OCI-LY7 (cell line): ENCODE measurements at regions not wholly inside any gene's neighbourhood (a gene's known extent, or its start where the extent isn't known, plus 50 kb on each side); places are given as distances from the start of the nearest gene placed in this dataset.

Experiments used
- BruUV-seq: library from RNA; stranded (reverse); fragments of 400-500 nt; replicated peaks from 2 replicates; lab custom pipeline; 2021; lab: Mats Ljungman, UMichigan
- CTCF ChIA-PET: fragments of 300-600 bp; sonication (Branson Sonifier 250); formaldehyde crosslinking; loops from one replicate; lab custom pipeline; 2022; ENCODE audit warnings: antibody characterized with exemption; ENCODE audit not compliant: unreplicated experiment; lab: Charles Lee
- POLR2A ChIA-PET: fragments of 300-600 bp; sonication (Branson Sonifier 250); formaldehyde crosslinking; loops from one replicate; lab custom pipeline; 2022; ENCODE audit warnings: antibody characterized with exemption; lab: Charles Lee
- DNase-seq: peaks from one replicate; pipeline ENCODE4 v3.0.0-alpha.2; 2015; ENCODE audit warnings: low spot score
- H2AFZ ChIP-seq: fragments of 200-600 bp; sonication (generic), shearing (Covaris generic); 2 replicates; pipeline ENCODE4 v1.6.1; 2014; ENCODE audit warnings: mild to moderate bottlenecking, antibody characterized with exemption, low read length, moderate library complexity
- H3K27ac ChIP-seq: fragments of 200-600 bp; sonication (generic); 2 replicates; pipeline ENCODE4 v1.5.1; 2014; ENCODE audit warnings: mixed run types, low read depth, mild to moderate bottlenecking, moderate library complexity, low read length, inconsistent platforms; ENCODE audit not compliant: poor library complexity, severe bottlenecking
- H3K36me3 ChIP-seq: fragments of 200-600 bp; sonication (generic); 2 replicates; pipeline ENCODE4 v1.6.1; 2014; ENCODE audit warnings: mild to moderate bottlenecking, antibody characterized with exemption, low read length, moderate library complexity, mixed read lengths; ENCODE audit not compliant: insufficient read depth
- H3K4me1 ChIP-seq: fragments of 200-600 bp; sonication (generic); 2 replicates; pipeline ENCODE4 v1.5.1; 2014; ENCODE audit warnings: mild to moderate bottlenecking, low read length; ENCODE audit not compliant: insufficient read depth, poor library complexity, severe bottlenecking
- H3K4me2 ChIP-seq: fragments of 200-600 bp; sonication (generic); 2 replicates; pipeline ENCODE4 v1.6.1; 2014; ENCODE audit warnings: mild to moderate bottlenecking, low read length
- H3K4me3 ChIP-seq: fragments of 200-600 bp; sonication (generic); 2 replicates; pipeline ENCODE4 v1.5.1; 2014; ENCODE audit warnings: mild to moderate bottlenecking, low read depth, low read length; ENCODE audit not compliant: poor library complexity, severe bottlenecking
- H3K79me2 ChIP-seq: fragments of 200-600 bp; sonication (generic); 2 replicates; pipeline ENCODE4 v1.6.1; 2016; ENCODE audit warnings: low read depth, mild to moderate bottlenecking, low read length, moderate library complexity, mixed read lengths; ENCODE audit not compliant: insufficient read depth
- H3K9me2 ChIP-seq: fragments of 200-600 bp; sonication (generic); 2 replicates; pipeline ENCODE4 v1.6.1; 2016; ENCODE audit warnings: mild to moderate bottlenecking, low read length, mixed read lengths; ENCODE audit not compliant: insufficient read depth
- H3K9me3 ChIP-seq: fragments of 200-600 bp; sonication (generic); 2 replicates; pipeline ENCODE4 v1.6.1; 2014; ENCODE audit warnings: mild to moderate bottlenecking, mixed run types, low read length, mixed read lengths
- H4K20me1 ChIP-seq: fragments of 200-600 bp; sonication (generic); 2 replicates; pipeline ENCODE4 v1.6.1; 2014; ENCODE audit warnings: mild to moderate bottlenecking, antibody characterized with exemption, low read length, moderate library complexity, mixed read lengths; ENCODE audit not compliant: insufficient read depth
- EZH2phosphoT487 ChIP-seq: fragments of 200-600 bp; sonication (generic); IDR thresholded peaks from 2 replicates; pipeline ENCODE4 v1.6.1; 2018; ENCODE audit warnings: low read depth, borderline replicate concordance, mild to moderate bottlenecking, mixed run types, antibody characterized with exemption, low read length, moderate library complexity, mixed read lengths
- intact Hi-C: fragments of 100-400 bp; cut with micrococcal nuclease; formaldehyde crosslinking; loops from one replicate; pipeline ENCODE4 v1.10.0; 2022; ENCODE audit not compliant: unreplicated experiment
- TF ChIP-seq, protein P1 (sequence below): fragments of 200-600 bp; sonication (generic); conservative IDR thresholded peaks from 2 replicates; pipeline ENCODE4 v1.5.1; 2014; ENCODE audit warnings: mild to moderate bottlenecking, antibody characterized with exemption, low read length, moderate library complexity, mixed read lengths

DNA sequence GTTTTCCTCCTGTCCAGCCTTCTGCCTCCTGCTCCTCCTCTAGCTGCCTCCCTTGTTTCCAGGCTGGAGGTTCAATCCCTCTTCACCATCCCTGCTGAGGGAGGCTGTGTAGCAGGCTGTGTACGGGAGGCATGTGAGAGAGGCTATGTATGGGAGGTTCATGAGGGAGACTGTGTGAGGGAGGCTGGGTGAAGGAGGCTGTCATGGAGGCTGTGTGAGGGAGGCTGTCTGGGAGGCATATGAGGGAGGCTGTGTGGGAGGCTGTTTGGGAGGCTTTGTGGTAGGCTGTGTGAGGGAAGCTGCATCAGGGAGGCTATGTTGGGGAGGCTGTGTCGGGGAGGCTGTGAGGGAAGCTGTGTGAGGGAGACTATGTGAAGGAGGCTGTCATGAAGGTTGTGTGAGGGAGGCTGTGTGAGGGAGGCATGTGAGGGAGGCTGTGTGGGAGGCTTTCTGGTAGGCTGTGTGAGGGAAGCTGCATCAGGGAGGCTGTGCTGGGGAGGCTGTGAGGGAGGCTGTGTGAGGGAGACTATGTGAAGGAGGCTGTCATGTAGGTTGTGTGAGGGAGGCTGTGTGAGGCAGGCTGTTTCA is 123.7 kb upstream of the RNF32 start:
- no peaks in the 10 kb centered on the region for H3K4me1 ChIP-seq
- no peaks in the 10 kb centered on the region for H3K9me3 ChIP-seq
- CTCF ChIA-PET, result no interaction called here
- no peak overlapping the region for H3K4me3 ChIP-seq
- no peak overlapping the region for H2AFZ ChIP-seq
- POLR2A ChIA-PET, result no interaction called here
- TF ChIP-seq, protein P1, sequence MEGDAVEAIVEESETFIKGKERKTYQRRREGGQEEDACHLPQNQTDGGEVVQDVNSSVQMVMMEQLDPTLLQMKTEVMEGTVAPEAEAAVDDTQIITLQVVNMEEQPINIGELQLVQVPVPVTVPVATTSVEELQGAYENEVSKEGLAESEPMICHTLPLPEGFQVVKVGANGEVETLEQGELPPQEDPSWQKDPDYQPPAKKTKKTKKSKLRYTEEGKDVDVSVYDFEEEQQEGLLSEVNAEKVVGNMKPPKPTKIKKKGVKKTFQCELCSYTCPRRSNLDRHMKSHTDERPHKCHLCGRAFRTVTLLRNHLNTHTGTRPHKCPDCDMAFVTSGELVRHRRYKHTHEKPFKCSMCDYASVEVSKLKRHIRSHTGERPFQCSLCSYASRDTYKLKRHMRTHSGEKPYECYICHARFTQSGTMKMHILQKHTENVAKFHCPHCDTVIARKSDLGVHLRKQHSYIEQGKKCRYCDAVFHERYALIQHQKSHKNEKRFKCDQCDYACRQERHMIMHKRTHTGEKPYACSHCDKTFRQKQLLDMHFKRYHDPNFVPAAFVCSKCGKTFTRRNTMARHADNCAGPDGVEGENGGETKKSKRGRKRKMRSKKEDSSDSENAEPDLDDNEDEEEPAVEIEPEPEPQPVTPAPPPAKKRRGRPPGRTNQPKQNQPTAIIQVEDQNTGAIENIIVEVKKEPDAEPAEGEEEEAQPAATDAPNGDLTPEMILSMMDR, result no peak
- TF ChIP-seq EZH2phosphoT487, result no peak
- H3K4me2 ChIP-seq, result no peak overlapping the region
- intact Hi-C loops, result no loop called here
- BruUV-seq, result no TSS peak
- no peaks in the 10 kb centered on the region for H4K20me1 ChIP-seq
- H3K36me3 ChIP-seq, result no peaks in the 10 kb centered on the region
- no peaks in the 10 kb centered on the region for H3K9me2 ChIP-seq
- H3K27ac ChIP-seq, result no peak overlapping the region
- H3K79me2 ChIP-seq, result no peaks in the 10 kb centered on the region
- no peak for DNase-seq

GRCh38 chr7:156515911-156516790 is 124.4 kb upstream of the RNF32 start:
- H3K79me2 ChIP-seq, result no peaks in the 10 kb centered on the region
- H3K36me3 ChIP-seq, result no peaks in the 10 kb centered on the region
- intact Hi-C loops, result no loop called here
- no peaks in the 10 kb centered on the region for H3K9me3 ChIP-seq
- TF ChIP-seq, protein P1, result no peak
- no peak for TF ChIP-seq EZH2phosphoT487
- H4K20me1 ChIP-seq, result no peaks in the 10 kb centered on the region
- no peak overlapping the region for H2AFZ ChIP-seq
- no peak overlapping the region for H3K4me2 ChIP-seq
- no peak overlapping the region for H3K4me3 ChIP-seq
- no peaks in the 10 kb centered on the region for H3K9me2 ChIP-seq
- ChIA-PET CTCF (no interaction called here), POLR2A (no interaction called here)
- DNase-seq, result no peak
- no peak overlapping the region for H3K27ac ChIP-seq
- no peaks in the 10 kb centered on the region for H3K4me1 ChIP-seq
- no TSS peak for BruUV-seq

GRCh38 chr7:156514851-156515250 is 125.7 kb upstream of the RNF32 start:
- Histone ChIP-seq H3K4me2 (no peak overlapping the region), H4K20me1 (no peaks in the 10 kb centered on the region), H2AFZ (no peak overlapping the region), H3K4me1 (no peaks in the 10 kb centered on the region), H3K79me2 (no peaks in the 10 kb centered on the region), H3K9me2 (no peaks in the 10 kb centered on the region), H3K9me3 (no peaks in the 10 kb centered on the region), H3K4me3 (no peak overlapping the region), H3K27ac (no peak overlapping the region), H3K36me3 (no peaks in the 10 kb centered on the region)
- intact Hi-C loops, result no loop called here
- ChIA-PET CTCF (no interaction called here), POLR2A (no interaction called here)
- TF ChIP-seq EZH2phosphoT487, result no peak
- TF ChIP-seq, protein P1, result no peak
- no peak for DNase-seq
- BruUV-seq, result no TSS peak
